Endothelial cell of umbilical vein (primary cell): ENCODE measurements at regions not wholly inside any gene's neighbourhood (a gene's known extent, or its start where the extent isn't known, plus 50 kb on each side); places are given as distances from the start of the nearest gene placed in this dataset.

Experiments
- BruUV-seq: library from RNA; stranded (reverse); fragments of 400-500 nt; replicated peaks from 2 replicates; lab custom pipeline; 2021; lab: Mats Ljungman, UMichigan
- CTCF ChIA-PET: fragments of 300-600, 350-600 bp; sonication (Branson Sonifier 250); formaldehyde crosslinking; loops from one replicate; lab custom pipeline; 2021; ENCODE audit warnings: antibody characterized with exemption, inconsistent platforms; lab: Charles Lee
- POLR2A ChIA-PET: fragments of 300-600, 350-600 bp; sonication (Branson Sonifier 250); formaldehyde crosslinking; loops from one replicate; lab custom pipeline; 2021; ENCODE audit warnings: antibody characterized with exemption, inconsistent platforms; lab: Charles Lee
- DNase-seq: peaks from one replicate; pipeline ENCODE4 v3.0.0-alpha.2; 2011; ENCODE audit warnings: low read depth, low spot score
- FAIRE-seq: peaks from 2 replicates; lab custom pipeline; 2011; peaks lifted over from hg19 to GRCh38; lab: Jason Lieb, UNC
- H2AFZ ChIP-seq: 2 replicates; pipeline ENCODE4 v1.6.0; 2012; ENCODE audit warnings: low read depth, low read length, control low read depth, inconsistent platforms
- H3K27ac ChIP-seq: 2 replicates; pipeline ENCODE4 v1.5.1; 2011; ENCODE audit warnings: low read depth, mild to moderate bottlenecking, control low read depth, low read length, moderate library complexity; ENCODE audit not compliant: insufficient read depth
- H3K27me3 ChIP-seq, 2 experiments: 2 replicates each; pipeline versions ENCODE4 v1.6.0 to v1.6.1; 2011; ENCODE audit warnings: low read length in 2 of 2, mixed read lengths in 1 of 2; ENCODE audit not compliant: control insufficient read depth in 2 of 2, insufficient read depth in 2 of 2
- H3K36me3 ChIP-seq, 2 experiments: 2 replicates in 1 of 2; 3 replicates in 1 of 2; pipeline ENCODE4 v1.5.1; 2011; ENCODE audit warnings: low read length in 2 of 2, mild to moderate bottlenecking in 1 of 2, moderate library complexity in 1 of 2; ENCODE audit not compliant: control insufficient read depth in 2 of 2, insufficient read depth in 2 of 2; ENCODE audit errors: extremely low read depth in 1 of 2
- H3K4me1 ChIP-seq: 3 replicates; pipeline ENCODE4 v1.5.1; 2011; ENCODE audit warnings: mild to moderate bottlenecking, low read length; ENCODE audit not compliant: control insufficient read depth, insufficient read depth; ENCODE audit errors: extremely low read depth
- H3K4me2 ChIP-seq: 2 replicates; pipeline ENCODE4 v1.6.1; 2011; ENCODE audit warnings: low read length, control low read depth, mixed read lengths; ENCODE audit not compliant: insufficient read depth
- H3K4me3 ChIP-seq, 3 experiments: fragments of 200-600 bp in 1 of 3; sonication (generic), shearing (Covaris generic) in 1 of 3; replicated peaks in 1 of 3; 2 replicates each; pipeline ENCODE4 v1.5.1; 2011 to 2016; ENCODE audit warnings: control low read depth in 3 of 3, low read length in 3 of 3, mild to moderate bottlenecking in 2 of 3, inconsistent platforms in 1 of 3, low read depth in 1 of 3, moderate library complexity in 1 of 3; ENCODE audit not compliant: insufficient read depth in 1 of 3
- H3K79me2 ChIP-seq: 2 replicates; pipeline ENCODE4 v1.6.0; 2012; ENCODE audit warnings: low read length, inconsistent platforms; ENCODE audit not compliant: control insufficient read depth, insufficient read depth
- H3K9ac ChIP-seq: replicated peaks from 2 replicates; pipeline ENCODE3; 2011; ENCODE audit warnings: low read length, control low read depth; ENCODE audit not compliant: insufficient read depth; ENCODE audit errors: extremely low read depth
- H3K9me1 ChIP-seq: replicated peaks from 3 replicates; pipeline ENCODE4 v1.6.0; 2011; ENCODE audit warnings: mild to moderate bottlenecking, low read length; ENCODE audit not compliant: control insufficient read depth, insufficient read depth; ENCODE audit errors: extremely low read depth
- H3K9me3 ChIP-seq: replicated peaks from 2 replicates; pipeline ENCODE4 v1.5.1; 2012; ENCODE audit warnings: low read length, inconsistent platforms; ENCODE audit not compliant: control insufficient read depth, insufficient read depth
- H4K20me1 ChIP-seq: replicated peaks from 2 replicates; pipeline ENCODE3; 2011; ENCODE audit warnings: mild to moderate bottlenecking, low read length; ENCODE audit not compliant: control insufficient read depth, insufficient read depth; ENCODE audit errors: extremely low read depth
- EZH2 ChIP-seq: IDR thresholded peaks from 2 replicates; pipeline ENCODE4 v1.6.1; 2012; ENCODE audit warnings: borderline replicate concordance, low read depth, mild to moderate bottlenecking, moderate library complexity, low read length, inconsistent platforms; ENCODE audit not compliant: severe bottlenecking
- FOS ChIP-seq: IDR thresholded peaks from 2 replicates; pipeline ENCODE4 v1.6.1; 2011; ENCODE audit warnings: mild to moderate bottlenecking, low read length, moderate library complexity, borderline replicate concordance; ENCODE audit not compliant: insufficient read depth
- GATA2 ChIP-seq: IDR thresholded peaks from 2 replicates; pipeline ENCODE4 v1.7.0; 2011; ENCODE audit warnings: low read depth, mild to moderate bottlenecking, moderate library complexity, mixed read lengths, low read length; ENCODE audit not compliant: insufficient read length, insufficient read depth
- JUN ChIP-seq: IDR thresholded peaks from 2 replicates; pipeline ENCODE4 v1.6.1; 2011; ENCODE audit warnings: borderline replicate concordance, low read depth; ENCODE audit not compliant: insufficient read length, insufficient read depth
- MYC ChIP-seq: IDR thresholded peaks from one replicate; pipeline ENCODE4 v1.6.1; 2011; ENCODE audit warnings: mild to moderate bottlenecking, low read depth, low read length
- POLR2A ChIP-seq: IDR thresholded peaks from 2 replicates; pipeline ENCODE4 v1.6.1; 2012; ENCODE audit warnings: low read depth, mild to moderate bottlenecking, control low read depth, low read length
- POLR2AphosphoS5 ChIP-seq: IDR thresholded peaks from 2 replicates; pipeline ENCODE4 v1.6.1; 2012; ENCODE audit warnings: low read depth, mild to moderate bottlenecking, control low read depth, low read length, moderate library complexity; ENCODE audit not compliant: insufficient read depth
- dilution Hi-C: fragments of 300-500 bp; cut with MboI; formaldehyde crosslinking; loops from one replicate; pipeline ENCODE4 v1.15.0; 2019; ENCODE audit warnings: low sequenced_read_pairs; ENCODE audit not compliant: extremely low pct_ligation_motif_present
- intact Hi-C: fragments of 100-400 bp; cut with micrococcal nuclease; formaldehyde crosslinking; loops from one replicate; pipeline ENCODE4 v1.10.0; 2022
- TF ChIP-seq, protein P1 (sequence below), 2 donors: IDR thresholded peaks; 1 replicate in 1 of 2; 2 replicates in 1 of 2; pipeline ENCODE4 v1.5.1; 2011; ENCODE audit warnings: low read length in 2 of 2, mild to moderate bottlenecking in 2 of 2, moderate library complexity in 2 of 2, control low read depth in 1 of 2, inconsistent platforms in 1 of 2, low read depth in 1 of 2; ENCODE audit not compliant: insufficient read depth in 1 of 2; ENCODE audit errors: extremely low read depth in 1 of 2
- TF ChIP-seq, protein P2 (sequence below): IDR thresholded peaks from 2 replicates; pipeline ENCODE4 v1.6.1; 2011; ENCODE audit not compliant: insufficient read depth, insufficient read length

- no peaks in the 10 kb centered on the region for H3K27me3 ChIP-seq
- no peak overlapping the region for H3K4me2 ChIP-seq
These were observed 250.0 kb downstream of the ABCC12 start for GRCh38 chr16:47905771-47906170.

GRCh38 chr16:47904691-47905090, 251.1 kb downstream of the ABCC12 start:
- no peaks in the 10 kb centered on the region for H4K20me1 ChIP-seq
- H3K4me2 ChIP-seq = no peak overlapping the region
- no peak overlapping the region for H3K9ac ChIP-seq
- no peaks in the 10 kb centered on the region for H3K9me3 ChIP-seq
- H3K9me1 ChIP-seq = no peaks in the 10 kb centered on the region
- no peaks in the 10 kb centered on the region for H3K36me3 ChIP-seq
- BruUV-seq = no TSS peak
- dilution Hi-C loops (no loop called here), intact Hi-C loops (no loop called here)
- CTCF ChIA-PET = no interaction called here
- H3K27me3 ChIP-seq = no peaks in the 10 kb centered on the region
- no peak overlapping the region for H3K4me3 ChIP-seq
- FAIRE-seq = no peak
- H3K27ac ChIP-seq = no peak overlapping the region
- POLR2A ChIA-PET = no interaction called here
- H3K79me2 ChIP-seq = no peaks in the 10 kb centered on the region
- DNase-seq = no peak
- no peak for TF ChIP-seq JUN
- no peak for TF ChIP-seq EZH2
- TF ChIP-seq, protein P1, sequence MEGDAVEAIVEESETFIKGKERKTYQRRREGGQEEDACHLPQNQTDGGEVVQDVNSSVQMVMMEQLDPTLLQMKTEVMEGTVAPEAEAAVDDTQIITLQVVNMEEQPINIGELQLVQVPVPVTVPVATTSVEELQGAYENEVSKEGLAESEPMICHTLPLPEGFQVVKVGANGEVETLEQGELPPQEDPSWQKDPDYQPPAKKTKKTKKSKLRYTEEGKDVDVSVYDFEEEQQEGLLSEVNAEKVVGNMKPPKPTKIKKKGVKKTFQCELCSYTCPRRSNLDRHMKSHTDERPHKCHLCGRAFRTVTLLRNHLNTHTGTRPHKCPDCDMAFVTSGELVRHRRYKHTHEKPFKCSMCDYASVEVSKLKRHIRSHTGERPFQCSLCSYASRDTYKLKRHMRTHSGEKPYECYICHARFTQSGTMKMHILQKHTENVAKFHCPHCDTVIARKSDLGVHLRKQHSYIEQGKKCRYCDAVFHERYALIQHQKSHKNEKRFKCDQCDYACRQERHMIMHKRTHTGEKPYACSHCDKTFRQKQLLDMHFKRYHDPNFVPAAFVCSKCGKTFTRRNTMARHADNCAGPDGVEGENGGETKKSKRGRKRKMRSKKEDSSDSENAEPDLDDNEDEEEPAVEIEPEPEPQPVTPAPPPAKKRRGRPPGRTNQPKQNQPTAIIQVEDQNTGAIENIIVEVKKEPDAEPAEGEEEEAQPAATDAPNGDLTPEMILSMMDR (IDR thresholded peaks at IDR 0.05; ENCODE audit: extremely low read depth in 1 of 2, insufficient read depth in 1 of 2, low read depth in 1 of 2, low read length in 2 of 2) = no peak
- TF ChIP-seq FOS = no peak
- TF ChIP-seq MYC = no peak
- TF ChIP-seq GATA2 = no peak
- TF ChIP-seq, protein P2, sequence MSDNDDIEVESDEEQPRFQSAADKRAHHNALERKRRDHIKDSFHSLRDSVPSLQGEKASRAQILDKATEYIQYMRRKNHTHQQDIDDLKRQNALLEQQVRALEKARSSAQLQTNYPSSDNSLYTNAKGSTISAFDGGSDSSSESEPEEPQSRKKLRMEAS = no peak
- no peak for TF ChIP-seq POLR2A
- TF ChIP-seq POLR2AphosphoS5 = no peak
- no peak overlapping the region for H2AFZ ChIP-seq
- no peaks in the 10 kb centered on the region for H3K4me1 ChIP-seq

More at GRCh38 chr16:47905771-47906170, 250.0 kb downstream of the ABCC12 start:
- CTCF ChIA-PET = no interaction called here
- Histone ChIP-seq H2AFZ (no peak overlapping the region), H3K9me3 (no peaks in the 10 kb centered on the region), H3K9me1 (no peaks in the 10 kb centered on the region), H3K79me2 (no peaks in the 10 kb centered on the region), H3K4me1 (no peaks in the 10 kb centered on the region), H3K27ac (no peak overlapping the region), H3K36me3 (no peaks in the 10 kb centered on the region), H3K4me3 (no peak overlapping the region), H4K20me1 (no peaks in the 10 kb centered on the region), H3K9ac (no peak overlapping the region)
- no TSS peak for BruUV-seq
- FAIRE-seq = no peak
- intact Hi-C loops = no loop called here
- dilution Hi-C loops = no loop called here
- TF ChIP-seq POLR2AphosphoS5 (no peak), EZH2 (no peak), JUN (no peak), FOS (no peak)
- TF ChIP-seq, protein P2 = no peak
- TF ChIP-seq, protein P1 (IDR thresholded peaks at IDR 0.05; ENCODE audit: extremely low read depth in 1 of 2, insufficient read depth in 1 of 2, low read depth in 1 of 2, low read length in 2 of 2) = no peak
- POLR2A ChIA-PET = no interaction called here
- no peak for DNase-seq
